ENCODE measurements at regions not wholly inside any gene's neighbourhood (a gene's known extent, or its start where the extent isn't known, plus 50 kb on each side); places are given as distances from the start of the nearest gene placed in this dataset.

GRCh38 chrX:13374364-13374763, 54.5 kb upstream of the ATXN3L start:
- DNase-seq (ENCODE audit: low spot score), result no peak
- in situ Hi-C loops (cut with MboI; ENCODE audit: low pct_unique_long_range_greater_than_20kb, low sequenced_read_pairs, unreplicated experiment), result no loop called here
- no peak for TF ChIP-seq CTCF (IDR thresholded peaks at IDR 0.05; ENCODE audit: extremely low read depth, insufficient read depth, missing control alignments)

GRCh38 chrX:13373431-13374187, 53.8 kb upstream of the ATXN3L start:
- no peak for TF ChIP-seq CTCF (IDR thresholded peaks at IDR 0.05; ENCODE audit: extremely low read depth, insufficient read depth, missing control alignments)
- in situ Hi-C loops (cut with MboI; ENCODE audit: low pct_unique_long_range_greater_than_20kb, low sequenced_read_pairs, unreplicated experiment), result no loop called here
- no peak for DNase-seq (ENCODE audit: low spot score)

- TF ChIP-seq CTCF (IDR thresholded peaks at IDR 0.05; ENCODE audit: extremely low read depth, insufficient read depth, missing control alignments), result no peak
- in situ Hi-C loops (cut with MboI; ENCODE audit: low pct_unique_long_range_greater_than_20kb, low sequenced_read_pairs, unreplicated experiment), result no loop called here
- DNase-seq (ENCODE audit: low spot score), result no peak
Observed at GRCh38 chrX:13373027-13373426, 53.2 kb upstream of the ATXN3L start.

GRCh38 chrX:13372203-13372980, 52.5 kb upstream of the ATXN3L start:
- TF ChIP-seq CTCF (IDR thresholded peaks at IDR 0.05; ENCODE audit: extremely low read depth, insufficient read depth, missing control alignments), result no peak
- DNase-seq (ENCODE audit: low spot score), result no peak
- in situ Hi-C loops (cut with MboI; ENCODE audit: low pct_unique_long_range_greater_than_20kb, low sequenced_read_pairs, unreplicated experiment), result no loop called here

GRCh38 chrX:13371186-13371585, 51.3 kb upstream of the ATXN3L start:
- in situ Hi-C loops (cut with MboI; ENCODE audit: low pct_unique_long_range_greater_than_20kb, low sequenced_read_pairs, unreplicated experiment), result no loop called here
- TF ChIP-seq CTCF (IDR thresholded peaks at IDR 0.05; ENCODE audit: extremely low read depth, insufficient read depth, missing control alignments), result no peak
- no peak for DNase-seq (ENCODE audit: low spot score)

GRCh38 chrX:13370713-13371112, 50.9 kb upstream of the ATXN3L start:
- no peak for DNase-seq (ENCODE audit: low spot score)
- in situ Hi-C loops (cut with MboI; ENCODE audit: low pct_unique_long_range_greater_than_20kb, low sequenced_read_pairs, unreplicated experiment), result no loop called here
- no peak for TF ChIP-seq CTCF (IDR thresholded peaks at IDR 0.05; ENCODE audit: extremely low read depth, insufficient read depth, missing control alignments)
